Spleen (tissue), 7 donors: ENCODE measurements at regions not wholly inside any gene's neighbourhood (a gene's known extent, or its start where the extent isn't known, plus 50 kb on each side); places are given as distances from the start of the nearest gene placed in this dataset.

Experiments used
- CTCF ChIP-seq, 11 experiments: fragments of 200-600 bp in 7 of 11; fragments of 450-650 bp in 4 of 11; sonication (generic) in 4 of 11; IDR thresholded peaks in 8 of 11; conservative IDR thresholded peaks in 3 of 11; 1 replicate in 7 of 11; 2 replicates in 4 of 11; pipeline versions ENCODE4 v1.4.0 to v1.8.0; 2016 to 2021; ENCODE audit warnings: antibody characterized with exemption in 11 of 11, inconsistent platforms in 4 of 11, mild to moderate bottlenecking in 1 of 11
- POLR2A ChIP-seq, 3 donors: fragments of 450-650 bp; IDR thresholded peaks; one replicate each; pipeline ENCODE4 v1.5.1; 2017; ENCODE audit warnings: antibody characterized with exemption in 3 of 3, mild to moderate bottlenecking in 1 of 3
- POLR2AphosphoS5 ChIP-seq, 3 donors: sonication (generic); formaldehyde crosslinking; IDR thresholded peaks; one replicate each; pipeline ENCODE4 v1.5.1; 2017; ENCODE audit warnings: antibody characterized with exemption in 3 of 3
- donor health status: DM: no; HTN: no; CAD: no; lungs with moderate emphysema.
- donor health status: DM: no; HTN: no; CAD: no.
- donor health status: DM: no; HTN: no; CAD: no.

GRCh38 chrX:7444967-7445366 lies 297.0 kb upstream of the PUDP start:
- no peak for TF ChIP-seq CTCF (IDR thresholded peaks at IDR 0.05 in 8 of 11, conservative IDR thresholded peaks at IDR 0.05 in 3 of 11)
- TF ChIP-seq POLR2A (IDR thresholded peaks at IDR 0.05), result no peak
- TF ChIP-seq POLR2AphosphoS5 (IDR thresholded peaks at IDR 0.05), result no peak
